ENCODE measurements at regions not wholly inside any gene's neighbourhood (a gene's known extent, or its start where the extent isn't known, plus 50 kb on each side); places are given as distances from the start of the nearest gene placed in this dataset.

DNA sequence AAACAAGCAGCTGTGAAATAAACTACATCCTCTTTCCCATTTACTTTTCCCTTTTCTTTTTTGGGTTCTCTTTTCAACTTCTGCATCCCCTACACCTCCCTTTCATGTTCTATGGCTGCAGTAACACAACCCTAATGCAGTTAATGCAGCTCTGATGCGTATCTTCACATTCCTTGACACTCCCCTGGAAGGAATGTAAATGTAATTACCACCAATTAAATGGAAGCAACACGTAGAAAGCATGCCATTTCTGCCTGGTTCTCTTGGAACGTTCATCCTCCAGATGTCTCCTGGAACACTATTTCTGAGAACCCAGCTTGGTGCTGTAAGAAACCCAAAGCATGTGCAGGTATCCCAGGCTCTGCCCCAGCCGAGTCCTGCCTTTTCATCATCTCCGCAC is 166.8 kb upstream of the FREM2 start:
- H3K4me1 ChIP-seq, result no peaks in the 10 kb centered on the region
- H3K27me3 ChIP-seq, result no peaks in the 10 kb centered on the region
- H3K4me3 ChIP-seq, result no peak overlapping the region
- intact Hi-C loops (cut with DNase I; ENCODE audit: low total_unique reads) (no loop called here), in situ Hi-C loops (cut with MboI; ENCODE audit: low sequenced_read_pairs in 4 of 4) (no loop called here)
- ATAC-seq, result no peak
- TF ChIP-seq, protein P1, sequence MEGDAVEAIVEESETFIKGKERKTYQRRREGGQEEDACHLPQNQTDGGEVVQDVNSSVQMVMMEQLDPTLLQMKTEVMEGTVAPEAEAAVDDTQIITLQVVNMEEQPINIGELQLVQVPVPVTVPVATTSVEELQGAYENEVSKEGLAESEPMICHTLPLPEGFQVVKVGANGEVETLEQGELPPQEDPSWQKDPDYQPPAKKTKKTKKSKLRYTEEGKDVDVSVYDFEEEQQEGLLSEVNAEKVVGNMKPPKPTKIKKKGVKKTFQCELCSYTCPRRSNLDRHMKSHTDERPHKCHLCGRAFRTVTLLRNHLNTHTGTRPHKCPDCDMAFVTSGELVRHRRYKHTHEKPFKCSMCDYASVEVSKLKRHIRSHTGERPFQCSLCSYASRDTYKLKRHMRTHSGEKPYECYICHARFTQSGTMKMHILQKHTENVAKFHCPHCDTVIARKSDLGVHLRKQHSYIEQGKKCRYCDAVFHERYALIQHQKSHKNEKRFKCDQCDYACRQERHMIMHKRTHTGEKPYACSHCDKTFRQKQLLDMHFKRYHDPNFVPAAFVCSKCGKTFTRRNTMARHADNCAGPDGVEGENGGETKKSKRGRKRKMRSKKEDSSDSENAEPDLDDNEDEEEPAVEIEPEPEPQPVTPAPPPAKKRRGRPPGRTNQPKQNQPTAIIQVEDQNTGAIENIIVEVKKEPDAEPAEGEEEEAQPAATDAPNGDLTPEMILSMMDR (IDR thresholded peaks at IDR 0.05 in 4 of 5, conservative IDR thresholded peaks at IDR 0.05 in 1 of 5), result no peak
- no peak for TF ChIP-seq POLR2A (IDR thresholded peaks at IDR 0.05)
- no peak overlapping the region for H3K27ac ChIP-seq
- DNase-seq, result no peak
- H3K36me3 ChIP-seq, result no peaks in the 10 kb centered on the region
- H3K9me3 ChIP-seq, result no peaks in the 10 kb centered on the region

GRCh38 chr13:38527140-38527539 is 159.7 kb upstream of the FREM2 start:
- no peaks in the 10 kb centered on the region for H3K4me1 ChIP-seq
- H3K27ac ChIP-seq, result no peak overlapping the region
- no peaks in the 10 kb centered on the region for H3K36me3 ChIP-seq
- H3K4me3 ChIP-seq, result no peak overlapping the region
- intact Hi-C loops (cut with DNase I; ENCODE audit: low total_unique reads) (no loop called here), in situ Hi-C loops (cut with MboI; ENCODE audit: low sequenced_read_pairs in 4 of 4) (no loop called here)
- ATAC-seq (no peak), DNase-seq (no peak)
- H3K9me3 ChIP-seq, result no peaks in the 10 kb centered on the region
- TF ChIP-seq, protein P1 (IDR thresholded peaks at IDR 0.05 in 4 of 5, conservative IDR thresholded peaks at IDR 0.05 in 1 of 5), result no peak
- TF ChIP-seq POLR2A (IDR thresholded peaks at IDR 0.05), result no peak
- H3K27me3 ChIP-seq, result no peaks in the 10 kb centered on the region

DNA sequence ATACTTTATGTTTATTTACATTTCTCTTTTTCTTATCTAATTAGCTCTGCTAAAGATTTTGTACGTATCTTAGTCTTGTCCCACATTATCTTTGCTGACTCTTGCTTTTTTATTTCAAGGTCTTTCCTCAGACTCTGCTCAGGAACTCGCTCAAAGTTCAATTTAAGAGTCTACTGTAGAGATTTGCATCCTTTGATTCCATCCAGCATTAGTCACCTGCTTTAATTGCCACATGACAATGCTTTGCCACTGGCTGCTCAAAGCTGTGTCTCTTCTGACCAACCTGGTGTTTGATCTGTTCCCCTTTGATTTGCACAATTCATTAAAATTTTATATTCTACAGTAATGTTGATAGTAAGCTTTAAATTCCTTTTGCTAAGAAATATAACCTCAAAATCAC is 157.9 kb upstream of the FREM2 start:
- no peak for DNase-seq
- Histone ChIP-seq H3K27ac (no peak overlapping the region), H3K27me3 (no peaks in the 10 kb centered on the region), H3K4me3 (no peak overlapping the region), H3K36me3 (no peaks in the 10 kb centered on the region), H3K9me3 (no peaks in the 10 kb centered on the region), H3K4me1 (no peaks in the 10 kb centered on the region)
- no peak for TF ChIP-seq POLR2A (IDR thresholded peaks at IDR 0.05)
- TF ChIP-seq, protein P1 (IDR thresholded peaks at IDR 0.05 in 4 of 5, conservative IDR thresholded peaks at IDR 0.05 in 1 of 5), result no peak
- no peak for ATAC-seq
- intact Hi-C loops (cut with DNase I; ENCODE audit: low total_unique reads), result no loop called here
- in situ Hi-C loops (cut with MboI; ENCODE audit: low sequenced_read_pairs in 4 of 4), result no loop called here

DNA sequence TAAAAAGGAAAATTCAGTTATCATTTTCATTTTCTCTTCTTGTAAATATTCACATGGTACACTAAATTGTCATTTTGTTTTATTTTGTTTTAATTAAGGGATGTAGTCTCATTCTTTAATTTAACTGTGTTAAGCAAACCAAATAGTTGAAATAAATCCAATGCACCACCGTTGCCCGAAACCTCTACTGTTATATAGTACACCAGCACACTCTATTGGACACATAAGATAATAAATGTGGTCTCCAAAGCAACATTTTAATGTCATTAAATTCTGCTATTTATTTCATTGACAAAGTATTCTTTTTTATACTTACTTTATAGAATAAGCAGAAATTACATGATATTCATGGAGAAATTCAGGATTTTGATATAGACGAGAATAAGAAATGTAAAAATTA is 156.4 kb upstream of the FREM2 start:
- TF ChIP-seq, protein P1 (IDR thresholded peaks at IDR 0.05 in 4 of 5, conservative IDR thresholded peaks at IDR 0.05 in 1 of 5), result peak in 1 of 5 experiments; percentile 5
- no peak for TF ChIP-seq POLR2A (IDR thresholded peaks at IDR 0.05)
- Histone ChIP-seq H3K4me3 (no peak overlapping the region), H3K36me3 (no peaks in the 10 kb centered on the region), H3K27me3 (no peaks in the 10 kb centered on the region), H3K4me1 (no peaks in the 10 kb centered on the region), H3K9me3 (no peaks in the 10 kb centered on the region), H3K27ac (no peak overlapping the region)
- no peak for ATAC-seq
- no peak for DNase-seq
- in situ Hi-C loops (cut with MboI; ENCODE audit: low sequenced_read_pairs in 4 of 4) (no loop called here), intact Hi-C loops (cut with DNase I; ENCODE audit: low total_unique reads) (no loop called here)

- TF ChIP-seq POLR2A (IDR thresholded peaks at IDR 0.05), result no peak
- TF ChIP-seq, protein P1 (IDR thresholded peaks at IDR 0.05 in 4 of 5, conservative IDR thresholded peaks at IDR 0.05 in 1 of 5), result no peak
- ATAC-seq (no peak), DNase-seq (no peak)
- Histone ChIP-seq H3K27ac (no peak overlapping the region), H3K4me3 (no peak overlapping the region), H3K4me1 (no peaks in the 10 kb centered on the region), H3K9me3 (no peaks in the 10 kb centered on the region), H3K36me3 (no peaks in the 10 kb centered on the region), H3K27me3 (no peaks in the 10 kb centered on the region)
- in situ Hi-C loops (cut with MboI; ENCODE audit: low sequenced_read_pairs in 4 of 4) (no loop called here), intact Hi-C loops (cut with DNase I; ENCODE audit: low total_unique reads) (no loop called here)
Observed at GRCh38 chr13:38535261-38535660, 151.6 kb upstream of the FREM2 start.
